CD4-positive, alpha-beta T cell (primary cell): ENCODE measurements at regions not wholly inside any gene's neighbourhood (a gene's known extent, or its start where the extent isn't known, plus 50 kb on each side); places are given as distances from the start of the nearest gene placed in this dataset.

ENCODE experiments used
- ATAC-seq: fragments of 200-7000 bp; cut with Tn5 transposase; one replicate; pipeline ENCODE4 v1.10.0; 2022; ENCODE audit warnings: mild to moderate bottlenecking; ENCODE audit not compliant: poor library complexity
- CTCF ChIA-PET: fragments of 350-600 bp; sonication (Branson Sonifier 250); formaldehyde crosslinking; loops from one replicate; lab custom pipeline; 2021; ENCODE audit warnings: antibody characterized with exemption, inconsistent platforms; lab: Charles Lee
- POLR2A ChIA-PET: fragments of 350-600 bp; sonication (Branson Sonifier 250); formaldehyde crosslinking; loops from one replicate; lab custom pipeline; 2021; ENCODE audit warnings: antibody characterized with exemption, inconsistent platforms; lab: Charles Lee
- DNase-seq, 14 experiments: peaks; one replicate each; pipeline ENCODE4 v3.0.0-alpha.2; 2013 to 2020; ENCODE audit warnings: mixed read lengths in 2 of 14
- H3K27ac ChIP-seq, 2 donors: one replicate each; pipeline versions ENCODE4 v1.5.1 to v1.7.0; 2013; ENCODE audit warnings: low read length in 2 of 2, low read depth in 1 of 2, mild to moderate bottlenecking in 1 of 2
- H3K27me3 ChIP-seq, 2 experiments: 1 replicate in 1 of 2; 2 replicates in 1 of 2; pipeline versions ENCODE4 v1.6.1 to v1.7.0; 2013; ENCODE audit warnings: low read length in 2 of 2, control low read depth in 1 of 2, mild to moderate bottlenecking in 1 of 2, moderate library complexity in 1 of 2; ENCODE audit not compliant: insufficient read depth in 2 of 2, control insufficient read depth in 1 of 2
- H3K36me3 ChIP-seq: one replicate; pipeline ENCODE4 v1.6.1; 2013; ENCODE audit warnings: low read length, control low read depth; ENCODE audit not compliant: insufficient read depth
- H3K4me1 ChIP-seq: one replicate; pipeline ENCODE4 v1.6.1; 2013; ENCODE audit warnings: low read length, control low read depth; ENCODE audit not compliant: insufficient read depth
- H3K4me3 ChIP-seq: one replicate; pipeline ENCODE4 v1.5.1; 2013; ENCODE audit warnings: mild to moderate bottlenecking, low read length, moderate library complexity
- H3K9me3 ChIP-seq, 2 experiments: 1 replicate in 1 of 2; 2 replicates in 1 of 2; pipeline versions ENCODE4 v1.6.1 to v1.7.0; 2013; ENCODE audit warnings: low read length in 2 of 2, mild to moderate bottlenecking in 2 of 2, control low read depth in 1 of 2, moderate library complexity in 1 of 2; ENCODE audit not compliant: control insufficient read depth in 1 of 2, insufficient read depth in 1 of 2
- H3K27ac Mint-ChIP-seq: one replicate; pipeline ENCODE4 v1.8.0; 2020; ENCODE audit warnings: mixed read lengths
- H3K27me3 Mint-ChIP-seq: one replicate; pipeline ENCODE4 v1.8.0; 2021; ENCODE audit warnings: mixed read lengths
- H3K36me3 Mint-ChIP-seq: one replicate; pipeline ENCODE4 v1.8.0; 2021; ENCODE audit warnings: low read depth, mixed read lengths
- H3K4me1 Mint-ChIP-seq: one replicate; pipeline ENCODE4 v1.8.0; 2021; ENCODE audit warnings: low read depth, mixed read lengths
- H3K4me3 Mint-ChIP-seq: one replicate; pipeline ENCODE4 v1.8.0; 2020; ENCODE audit warnings: mild to moderate bottlenecking, mixed read lengths
- H3K9me3 Mint-ChIP-seq: one replicate; pipeline ENCODE4 v1.8.0; 2020; ENCODE audit warnings: mixed read lengths
- CTCF ChIP-seq: fragments of 200-600 bp; IDR thresholded peaks from one replicate; pipeline ENCODE4 v1.8.0; 2022; ENCODE audit warnings: antibody characterized with exemption, mild to moderate bottlenecking
- intact Hi-C, 2 experiments: fragments of 100-400 bp; cut with DNase I in 1 of 2; cut with micrococcal nuclease in 1 of 2; formaldehyde crosslinking; loops; one replicate each; pipeline versions ENCODE4 v1.15.1 to v1.9.0; 2023 to 2025; cut with DNase I, micrococcal nuclease

- Histone ChIP-seq H3K36me3 (no peaks in the 10 kb centered on the region), H3K27me3 (no peaks in the 10 kb centered on the region), H3K4me1 (no peaks in the 10 kb centered on the region), H3K4me3 (no peak overlapping the region), H3K27ac (no peak overlapping the region), H3K9me3 (peaks cover 0 to 12% of the 10 kb centered on the region in 2 experiments)
- Mint-ChIP-seq H3K9me3 (peaks cover 5% of the 10 kb centered on the region), H3K4me3 (no peak overlapping the region), H3K36me3 (no peaks in the 10 kb centered on the region), H3K4me1 (no peaks in the 10 kb centered on the region), H3K27me3 (no peaks in the 10 kb centered on the region), H3K27ac (no peak overlapping the region)
- intact Hi-C loops = no loop called here
- POLR2A ChIA-PET = no interaction called here
- no peak for TF ChIP-seq CTCF
- no peak for DNase-seq
- ATAC-seq = no peak
- CTCF ChIA-PET = no interaction called here
These were observed 491.0 kb downstream of the TMEM135 start for GRCh38 chr11:87528752-87529151.

GRCh38 chr11:87523276-87523675 is 485.5 kb downstream of the TMEM135 start:
- Histone ChIP-seq H3K4me3 (no peak overlapping the region), H3K9me3 (peaks cover 0 to 5% of the 10 kb centered on the region in 2 experiments), H3K27me3 (no peaks in the 10 kb centered on the region), H3K4me1 (no peaks in the 10 kb centered on the region), H3K27ac (no peak overlapping the region), H3K36me3 (no peaks in the 10 kb centered on the region)
- Mint-ChIP-seq H3K4me1 (no peaks in the 10 kb centered on the region), H3K27ac (no peak overlapping the region), H3K36me3 (no peaks in the 10 kb centered on the region), H3K9me3 (peaks cover 13% of the 10 kb centered on the region), H3K4me3 (no peak overlapping the region), H3K27me3 (no peaks in the 10 kb centered on the region)
- intact Hi-C loops = no loop called here
- no peak for TF ChIP-seq CTCF
- CTCF ChIA-PET = no interaction called here
- DNase-seq (no peak), ATAC-seq (no peak)
- POLR2A ChIA-PET = no interaction called here

- ATAC-seq (no peak), DNase-seq (no peak)
- POLR2A ChIA-PET = no interaction called here
- Histone ChIP-seq H3K9me3 (no peaks in the 10 kb centered on the region), H3K36me3 (no peaks in the 10 kb centered on the region), H3K27ac (no peak overlapping the region), H3K4me3 (no peak overlapping the region), H3K27me3 (no peaks in the 10 kb centered on the region), H3K4me1 (no peaks in the 10 kb centered on the region)
- Mint-ChIP-seq H3K4me1 (no peaks in the 10 kb centered on the region), H3K4me3 (no peak overlapping the region), H3K36me3 (no peaks in the 10 kb centered on the region), H3K9me3 (peaks cover 8% of the 10 kb centered on the region), H3K27me3 (no peaks in the 10 kb centered on the region), H3K27ac (no peak overlapping the region)
- intact Hi-C loops = no loop called here
- CTCF ChIA-PET = no interaction called here
- no peak for TF ChIP-seq CTCF
These were observed 480.5 kb downstream of the TMEM135 start for GRCh38 chr11:87518266-87518665.
